OCI-LY1 (cell line): ENCODE measurements at regions not wholly inside any gene's neighbourhood (a gene's known extent, or its start where the extent isn't known, plus 50 kb on each side); places are given as distances from the start of the nearest gene placed in this dataset.

Experiments
- H2AFZ ChIP-seq: fragments of 200-600 bp; sonication (generic), shearing (Covaris generic); 2 replicates; pipeline ENCODE4 v1.6.0; 2014; ENCODE audit warnings: antibody characterized with exemption, mild to moderate bottlenecking, low read length
- H3F3A ChIP-seq: fragments of 200-600 bp; sonication (generic), shearing (Covaris generic); 2 replicates; pipeline ENCODE4 v1.6.0; 2014; ENCODE audit warnings: mild to moderate bottlenecking, antibody characterized with exemption, low read length, moderate library complexity; ENCODE audit not compliant: insufficient read depth
- H3K27ac ChIP-seq: fragments of 200-600 bp; sonication (generic); 2 replicates; pipeline ENCODE4 v1.5.1; 2014; ENCODE audit warnings: low read length, mixed run types, mild to moderate bottlenecking, low read depth; ENCODE audit not compliant: poor library complexity, severe bottlenecking
- H3K27me3 ChIP-seq: fragments of 200-600 bp; sonication (generic); 2 replicates; pipeline ENCODE4 v1.6.0; 2014; ENCODE audit warnings: antibody characterized with exemption, mild to moderate bottlenecking, low read length, moderate library complexity; ENCODE audit not compliant: insufficient read depth
- H3K36me3 ChIP-seq: fragments of 200-600 bp; sonication (generic); 2 replicates; pipeline ENCODE4 v1.6.1; 2014; ENCODE audit warnings: mild to moderate bottlenecking, antibody characterized with exemption, low read length, moderate library complexity, mixed read lengths; ENCODE audit not compliant: insufficient read depth
- H3K4me1 ChIP-seq: fragments of 200-600 bp; sonication (generic); 2 replicates; pipeline ENCODE4 v1.5.1; 2014; ENCODE audit warnings: mild to moderate bottlenecking, low read length, moderate library complexity; ENCODE audit not compliant: insufficient read depth, severe bottlenecking
- H3K4me2 ChIP-seq: fragments of 200-600 bp; sonication (generic), shearing (Covaris generic); 2 replicates; pipeline ENCODE4 v1.6.1; 2014; ENCODE audit warnings: low read length
- H3K4me3 ChIP-seq: fragments of 200-600 bp; sonication (generic); 2 replicates; pipeline ENCODE4 v1.5.1; 2014; ENCODE audit warnings: low read length, low read depth, mild to moderate bottlenecking, mixed read lengths; ENCODE audit not compliant: poor library complexity, severe bottlenecking
- H3K79me2 ChIP-seq: fragments of 200-600 bp; shearing (Covaris generic); 2 replicates; pipeline ENCODE4 v1.6.1; 2016; ENCODE audit warnings: mixed run types, low read length, mixed read lengths; ENCODE audit not compliant: insufficient read depth
- H3K9ac ChIP-seq: fragments of 200-600 bp; sonication (generic), shearing (Covaris generic); 2 replicates; pipeline ENCODE4 v1.6.1; 2014; ENCODE audit warnings: mild to moderate bottlenecking, low read length, mixed read lengths
- H3K9me2 ChIP-seq: fragments of 200-600 bp; sonication (generic), shearing (Covaris generic); 2 replicates; pipeline ENCODE4 v1.6.1; 2014; ENCODE audit warnings: low read depth, mild to moderate bottlenecking, low read length, mixed read lengths
- H3K9me3 ChIP-seq: fragments of 200-600 bp; shearing (Covaris generic); 2 replicates; pipeline ENCODE4 v1.6.1; 2014; ENCODE audit warnings: low read length, mixed read lengths
- H4K20me1 ChIP-seq: fragments of 200-600 bp; sonication (generic), shearing (Covaris generic); 2 replicates; pipeline ENCODE4 v1.6.0; 2016; ENCODE audit warnings: mild to moderate bottlenecking, low read length; ENCODE audit not compliant: insufficient read depth
- EZH2 ChIP-seq: fragments of 200-600 bp; sonication (generic), shearing (Covaris generic); IDR thresholded peaks from 2 replicates; pipeline ENCODE4 v1.8.0; 2017; ENCODE audit warnings: borderline replicate concordance, mixed run types, mild to moderate bottlenecking, antibody characterized with exemption, low read length, moderate library complexity, mixed read lengths
- TF ChIP-seq, protein P1 (sequence below): fragments of 200-600 bp; sonication (generic), shearing (Covaris generic); IDR thresholded peaks from 2 replicates; pipeline ENCODE4 v1.5.1; 2017; ENCODE audit warnings: mild to moderate bottlenecking, antibody characterized with exemption, low read length, moderate library complexity, mixed read lengths

GRCh38 chr7:131109011-131109758 is 218.5 kb upstream of the MKLN1 start:
- Histone ChIP-seq H3K27ac (peak overlapping the region; percentile 88), H3F3A (no peaks in the 10 kb centered on the region), H3K4me1 (peaks cover 55% of the 10 kb centered on the region), H3K9me3 (no peaks in the 10 kb centered on the region), H3K4me2 (peak overlapping the region; percentile 87), H3K27me3 (no peaks in the 10 kb centered on the region), H3K4me3 (peak overlapping the region; percentile 79), H2AFZ (no peak overlapping the region), H3K36me3 (peaks cover 39% of the 10 kb centered on the region), H3K79me2 (peaks cover 48% of the 10 kb centered on the region), H4K20me1 (no peaks in the 10 kb centered on the region), H3K9ac (peak overlapping the region; percentile 78), H3K9me2 (no peaks in the 10 kb centered on the region)
- TF ChIP-seq, protein P1, sequence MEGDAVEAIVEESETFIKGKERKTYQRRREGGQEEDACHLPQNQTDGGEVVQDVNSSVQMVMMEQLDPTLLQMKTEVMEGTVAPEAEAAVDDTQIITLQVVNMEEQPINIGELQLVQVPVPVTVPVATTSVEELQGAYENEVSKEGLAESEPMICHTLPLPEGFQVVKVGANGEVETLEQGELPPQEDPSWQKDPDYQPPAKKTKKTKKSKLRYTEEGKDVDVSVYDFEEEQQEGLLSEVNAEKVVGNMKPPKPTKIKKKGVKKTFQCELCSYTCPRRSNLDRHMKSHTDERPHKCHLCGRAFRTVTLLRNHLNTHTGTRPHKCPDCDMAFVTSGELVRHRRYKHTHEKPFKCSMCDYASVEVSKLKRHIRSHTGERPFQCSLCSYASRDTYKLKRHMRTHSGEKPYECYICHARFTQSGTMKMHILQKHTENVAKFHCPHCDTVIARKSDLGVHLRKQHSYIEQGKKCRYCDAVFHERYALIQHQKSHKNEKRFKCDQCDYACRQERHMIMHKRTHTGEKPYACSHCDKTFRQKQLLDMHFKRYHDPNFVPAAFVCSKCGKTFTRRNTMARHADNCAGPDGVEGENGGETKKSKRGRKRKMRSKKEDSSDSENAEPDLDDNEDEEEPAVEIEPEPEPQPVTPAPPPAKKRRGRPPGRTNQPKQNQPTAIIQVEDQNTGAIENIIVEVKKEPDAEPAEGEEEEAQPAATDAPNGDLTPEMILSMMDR: no peak
- TF ChIP-seq EZH2: no peak

- Histone ChIP-seq H3K9me3 (no peaks in the 10 kb centered on the region), H3K4me3 (peak overlapping the region; percentile 79), H3K27ac (peak overlapping the region; percentile 88), H3K36me3 (peaks cover 32% of the 10 kb centered on the region), H3F3A (no peaks in the 10 kb centered on the region), H2AFZ (no peak overlapping the region), H3K4me1 (peaks cover 51% of the 10 kb centered on the region), H3K27me3 (no peaks in the 10 kb centered on the region), H3K9ac (peak overlapping the region; percentile 78), H3K9me2 (no peaks in the 10 kb centered on the region), H4K20me1 (no peaks in the 10 kb centered on the region), H3K4me2 (peak overlapping the region; percentile 87), H3K79me2 (peaks cover 42% of the 10 kb centered on the region)
- TF ChIP-seq, protein P1: no peak
- TF ChIP-seq EZH2: no peak
These were observed 217.8 kb upstream of the MKLN1 start for GRCh38 chr7:131109759-131110296.

DNA sequence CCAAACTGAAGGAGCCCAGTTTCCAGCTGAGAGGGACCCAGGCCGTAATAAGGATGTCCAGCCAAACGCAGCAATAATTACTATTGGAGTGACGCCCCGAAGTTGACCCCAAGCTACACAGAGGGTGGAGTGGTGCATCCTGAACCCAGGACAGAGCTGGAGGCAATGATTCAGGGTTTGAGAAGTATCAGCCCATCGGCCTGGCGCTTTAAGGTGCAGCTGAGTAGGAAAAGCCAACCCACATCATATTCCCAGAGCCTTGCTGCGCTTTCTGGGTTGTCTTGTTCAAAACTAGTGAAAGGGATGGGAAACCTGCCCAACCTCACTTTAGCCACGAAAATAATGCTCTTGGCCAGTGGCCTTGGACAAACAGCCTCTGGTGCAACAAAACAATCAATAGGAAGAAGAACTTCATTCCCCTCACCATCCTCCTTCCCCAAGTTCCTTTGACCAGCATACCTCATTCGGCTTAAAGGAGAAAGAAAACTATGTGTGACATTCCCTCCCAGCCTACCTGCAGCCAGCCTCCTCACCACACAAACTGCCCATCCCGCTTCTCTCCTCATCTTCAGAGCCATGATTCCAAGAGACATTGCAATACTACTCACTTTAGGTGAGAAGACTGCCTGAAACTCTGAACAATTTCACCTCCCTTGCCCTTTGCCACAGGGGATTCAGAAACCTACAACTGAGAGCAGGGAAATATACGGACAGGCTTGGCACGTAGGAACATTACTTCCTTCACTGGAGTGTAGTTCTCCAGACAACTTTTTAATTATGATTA is 217.2 kb upstream of the MKLN1 start:
- Histone ChIP-seq H3K79me2 (peaks cover 35% of the 10 kb centered on the region), H3K4me1 (peaks cover 47% of the 10 kb centered on the region), H3K4me2 (peak overlapping the region; percentile 87), H3F3A (no peaks in the 10 kb centered on the region), H3K27ac (peak overlapping the region; percentile 88), H2AFZ (no peak overlapping the region), H3K9me2 (no peaks in the 10 kb centered on the region), H3K27me3 (no peaks in the 10 kb centered on the region), H3K4me3 (peak overlapping the region; percentile 79), H3K9ac (peak overlapping the region; percentile 78), H3K9me3 (no peaks in the 10 kb centered on the region), H4K20me1 (no peaks in the 10 kb centered on the region), H3K36me3 (peaks cover 26% of the 10 kb centered on the region)
- TF ChIP-seq, protein P1: no peak
- no peak for TF ChIP-seq EZH2
